ENCODE measurements at regions not wholly inside any gene's neighbourhood (a gene's known extent, or its start where the extent isn't known, plus 50 kb on each side); places are given as distances from the start of the nearest gene placed in this dataset.
A peak's percentile ranks its signal among the peaks of the same experiment; 100 is the strongest.

GRCh38 chr9:35540315-35540714 lies 50.4 kb downstream of the RUSC2 start:
- ATAC-seq: no peak
- no peak for DNase-seq (ENCODE audit: low spot score)

- ATAC-seq (no peak), DNase-seq (ENCODE audit: low spot score) (no peak)
Measured at GRCh38 chr9:35546853-35547252, 56.9 kb downstream of the RUSC2 start.

- no peak for ATAC-seq
Measured at GRCh38 chr9:35547889-35548418, 57.1 kb upstream of the TESK1 start.

GRCh38 chr9:35548571-35548970 lies 56.5 kb upstream of the TESK1 start:
- DNase-seq (ENCODE audit: low spot score): no peak
- ATAC-seq: no peak

More at GRCh38 chr9:35547889-35548418, 57.1 kb upstream of the TESK1 start:
- no peak for DNase-seq (ENCODE audit: low spot score)

- ATAC-seq (no peak), DNase-seq (ENCODE audit: low spot score) (no peak)
Measured at GRCh38 chr9:35549441-35549840, 55.6 kb upstream of the TESK1 start.

GRCh38 chr9:35552376-35552775 lies 52.7 kb upstream of the TESK1 start:
- ATAC-seq: no peak
- DNase-seq (ENCODE audit: low spot score): no peak

- no peak for DNase-seq (ENCODE audit: low spot score)
- no peak for ATAC-seq
Measured at GRCh38 chr9:35552837-35553236, 52.2 kb upstream of the TESK1 start.

GRCh38 chr9:35553670-35554543 lies 51.2 kb upstream of the TESK1 start:
- peak; percentile 62 for DNase-seq (ENCODE audit: low spot score)
- peak; percentile 96 for ATAC-seq

GRCh38 chr9:35555246-35555701 lies 49.8 kb upstream of the TESK1 start:
- DNase-seq (ENCODE audit: low spot score): no peak

More at GRCh38 chr9:35555246-35555701, 49.8 kb upstream of the TESK1 start:
- no peak for ATAC-seq

All from left lobe of liver (tissue), 2 donors.